Cardiac muscle cell (in vitro differentiated cells and primary cell): ENCODE measurements at regions not wholly inside any gene's neighbourhood (a gene's known extent, or its start where the extent isn't known, plus 50 kb on each side); places are given as distances from the start of the nearest gene placed in this dataset.

ENCODE experiments used
- DNase-seq, 2 donors: peaks; one replicate each; pipeline versions ENCODE4 v3.0.0 to v3.0.0-alpha.2; 2010 to 2017; ENCODE audit warnings: low read depth in 1 of 2, low spot score in 1 of 2
- H3K27ac ChIP-seq: fragments of 200-600 bp; sonication (generic); 2 replicates; pipeline ENCODE4 v1.5.1; 2016
- H3K27me3 ChIP-seq: fragments of 200-600 bp; sonication (generic); 2 replicates; pipeline ENCODE4 v1.6.0; 2016; ENCODE audit warnings: control low read depth
- H3K36me3 ChIP-seq: fragments of 200-600 bp; sonication (generic); 2 replicates; pipeline ENCODE4 v1.5.1; 2016; ENCODE audit warnings: control low read depth
- H3K4me1 ChIP-seq: fragments of 200-600 bp; sonication (generic); 2 replicates; pipeline ENCODE4 v1.8.1; 2017; ENCODE audit warnings: low read depth, mild to moderate bottlenecking, mixed run types
- H3K4me3 ChIP-seq: fragments of 200-600 bp; sonication (generic); 2 replicates; pipeline ENCODE4 v1.5.1; 2016; ENCODE audit warnings: mild to moderate bottlenecking
- H3K9me3 ChIP-seq: fragments of 200-600 bp; sonication (generic); 2 replicates; pipeline ENCODE4 v1.5.1; 2017; ENCODE audit warnings: low read depth, mild to moderate bottlenecking, control low read depth
- TF ChIP-seq, protein P1 (sequence below): IDR thresholded peaks from 2 replicates; pipeline ENCODE4 v1.5.1; 2012; ENCODE audit warnings: low read depth, mild to moderate bottlenecking, low read length

DNA sequence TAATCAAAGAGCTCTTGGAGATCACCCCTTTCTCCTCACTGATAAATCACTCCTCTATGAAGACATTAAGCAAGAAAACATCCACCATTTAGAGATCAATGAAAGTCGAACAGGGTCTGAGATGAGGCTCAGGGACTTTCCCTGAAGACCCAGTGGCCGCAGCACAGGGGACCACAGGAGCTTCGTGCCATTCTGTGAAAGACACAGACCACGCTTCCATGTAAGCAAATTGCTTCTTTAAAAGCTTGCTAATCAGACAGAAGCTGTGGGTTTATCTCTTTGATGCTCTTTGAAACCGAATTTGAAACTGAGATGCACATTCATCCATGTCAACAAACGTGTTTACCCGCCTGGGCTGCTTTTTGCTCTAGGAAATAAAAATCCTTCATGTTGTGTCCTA, 231.9 kb upstream of the PPP2R2D start:
- Histone ChIP-seq H3K27ac (no peak overlapping the region), H3K36me3 (no peaks in the 10 kb centered on the region), H3K4me1 (no peaks in the 10 kb centered on the region), H3K4me3 (no peak overlapping the region), H3K27me3 (no peaks in the 10 kb centered on the region), H3K9me3 (no peaks in the 10 kb centered on the region)
- no peak for DNase-seq
- TF ChIP-seq, protein P1, sequence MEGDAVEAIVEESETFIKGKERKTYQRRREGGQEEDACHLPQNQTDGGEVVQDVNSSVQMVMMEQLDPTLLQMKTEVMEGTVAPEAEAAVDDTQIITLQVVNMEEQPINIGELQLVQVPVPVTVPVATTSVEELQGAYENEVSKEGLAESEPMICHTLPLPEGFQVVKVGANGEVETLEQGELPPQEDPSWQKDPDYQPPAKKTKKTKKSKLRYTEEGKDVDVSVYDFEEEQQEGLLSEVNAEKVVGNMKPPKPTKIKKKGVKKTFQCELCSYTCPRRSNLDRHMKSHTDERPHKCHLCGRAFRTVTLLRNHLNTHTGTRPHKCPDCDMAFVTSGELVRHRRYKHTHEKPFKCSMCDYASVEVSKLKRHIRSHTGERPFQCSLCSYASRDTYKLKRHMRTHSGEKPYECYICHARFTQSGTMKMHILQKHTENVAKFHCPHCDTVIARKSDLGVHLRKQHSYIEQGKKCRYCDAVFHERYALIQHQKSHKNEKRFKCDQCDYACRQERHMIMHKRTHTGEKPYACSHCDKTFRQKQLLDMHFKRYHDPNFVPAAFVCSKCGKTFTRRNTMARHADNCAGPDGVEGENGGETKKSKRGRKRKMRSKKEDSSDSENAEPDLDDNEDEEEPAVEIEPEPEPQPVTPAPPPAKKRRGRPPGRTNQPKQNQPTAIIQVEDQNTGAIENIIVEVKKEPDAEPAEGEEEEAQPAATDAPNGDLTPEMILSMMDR = no peak

DNA sequence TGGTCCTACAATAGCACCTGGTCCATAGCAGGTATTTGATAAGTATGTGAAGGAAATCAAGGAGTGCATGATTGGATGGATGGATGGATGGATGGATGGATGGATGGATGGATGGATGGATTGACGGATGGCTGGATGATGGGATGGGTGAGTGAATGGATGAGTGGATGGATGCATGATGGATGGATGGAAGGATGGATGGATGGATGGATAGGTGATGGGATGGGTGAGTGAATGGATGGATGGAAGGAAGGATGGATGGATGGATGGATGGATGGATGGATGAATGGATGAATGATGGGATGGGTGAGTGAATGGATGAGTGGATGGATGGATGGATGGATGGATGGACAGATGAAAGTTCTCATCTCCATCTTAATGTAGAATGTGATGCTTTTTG, 231.0 kb upstream of the PPP2R2D start:
- no peak for DNase-seq
- no peaks in the 10 kb centered on the region for H3K36me3 ChIP-seq
- no peaks in the 10 kb centered on the region for H3K4me1 ChIP-seq
- H3K27ac ChIP-seq = no peak overlapping the region
- no peaks in the 10 kb centered on the region for H3K27me3 ChIP-seq
- H3K4me3 ChIP-seq = no peak overlapping the region
- H3K9me3 ChIP-seq = no peaks in the 10 kb centered on the region
- TF ChIP-seq, protein P1 = no peak

DNA sequence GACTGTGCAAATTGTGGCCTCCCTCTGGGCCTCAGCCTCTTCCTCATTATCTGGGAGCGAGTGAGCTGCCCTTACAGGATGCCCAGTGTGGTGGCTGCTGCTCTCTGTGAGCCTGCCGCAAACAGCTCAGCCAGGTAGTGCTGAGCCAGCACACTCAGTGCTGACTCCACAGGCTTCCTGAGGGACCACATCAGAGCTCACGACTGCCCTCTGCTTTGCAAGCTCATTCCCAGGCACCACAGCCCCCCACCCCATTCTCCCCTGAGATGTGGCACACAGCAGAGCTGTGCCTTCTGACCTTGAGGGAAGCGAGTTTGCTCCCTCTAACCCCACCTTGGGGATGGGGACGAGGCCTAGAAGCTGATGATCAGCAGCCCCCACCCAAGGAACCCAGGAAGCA, 230.5 kb upstream of the PPP2R2D start:
- Histone ChIP-seq H3K27ac (no peak overlapping the region), H3K4me1 (no peaks in the 10 kb centered on the region), H3K27me3 (no peaks in the 10 kb centered on the region), H3K4me3 (no peak overlapping the region), H3K36me3 (no peaks in the 10 kb centered on the region), H3K9me3 (no peaks in the 10 kb centered on the region)
- DNase-seq = no peak
- TF ChIP-seq, protein P1 = no peak

DNA sequence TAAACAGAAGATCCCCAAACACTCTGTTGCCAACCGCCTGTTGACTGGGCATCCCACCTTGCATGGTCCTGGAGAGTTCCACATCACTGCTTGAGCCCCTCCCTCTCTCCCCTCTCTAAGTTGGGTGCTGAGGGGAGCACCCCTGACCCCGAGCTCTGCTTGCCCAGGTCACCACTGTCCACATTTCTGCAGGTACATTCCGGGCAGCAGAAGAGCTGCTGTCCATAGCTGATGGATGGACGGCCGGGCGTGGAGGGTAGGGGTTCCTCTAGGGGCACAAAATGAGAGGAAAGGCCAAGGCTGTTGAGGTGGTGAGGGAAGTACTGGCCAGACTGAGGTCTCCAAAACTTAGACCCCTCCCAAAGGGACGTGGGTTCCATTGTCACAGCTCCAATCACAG, 227.4 kb upstream of the PPP2R2D start:
- peaks cover 2% of the 10 kb centered on the region for H3K27me3 ChIP-seq
- H3K36me3 ChIP-seq = no peaks in the 10 kb centered on the region
- H3K27ac ChIP-seq = no peak overlapping the region
- no peaks in the 10 kb centered on the region for H3K4me1 ChIP-seq
- TF ChIP-seq, protein P1 = no peak
- no peak for DNase-seq
- H3K4me3 ChIP-seq = no peak overlapping the region
- H3K9me3 ChIP-seq = no peaks in the 10 kb centered on the region

DNA sequence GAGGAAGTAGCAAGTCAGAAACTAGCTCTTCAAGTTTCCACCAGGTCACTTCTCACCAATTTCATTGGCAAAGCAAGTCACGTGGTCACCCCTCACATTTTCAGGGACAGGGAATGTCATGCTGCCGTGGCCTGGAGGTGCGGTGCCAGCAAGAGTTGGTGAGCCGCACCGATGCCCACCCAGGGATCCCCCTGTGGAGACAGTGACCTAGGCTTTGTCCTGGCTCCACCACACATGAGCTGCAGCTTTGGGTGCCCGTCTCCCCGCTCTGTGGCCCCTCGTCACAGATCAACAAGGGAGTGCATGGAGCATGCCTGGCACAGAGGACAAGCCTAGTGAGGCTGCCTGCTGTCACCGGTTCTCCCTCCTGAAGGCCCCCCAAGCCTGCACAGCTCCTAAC, 226.7 kb upstream of the PPP2R2D start:
- TF ChIP-seq, protein P1 = no peak
- no peak for DNase-seq
- H3K9me3 ChIP-seq = no peaks in the 10 kb centered on the region
- no peak overlapping the region for H3K4me3 ChIP-seq
- H3K4me1 ChIP-seq = no peaks in the 10 kb centered on the region
- no peak overlapping the region for H3K27ac ChIP-seq
- H3K27me3 ChIP-seq = peaks cover 2% of the 10 kb centered on the region
- H3K36me3 ChIP-seq = no peaks in the 10 kb centered on the region

DNA sequence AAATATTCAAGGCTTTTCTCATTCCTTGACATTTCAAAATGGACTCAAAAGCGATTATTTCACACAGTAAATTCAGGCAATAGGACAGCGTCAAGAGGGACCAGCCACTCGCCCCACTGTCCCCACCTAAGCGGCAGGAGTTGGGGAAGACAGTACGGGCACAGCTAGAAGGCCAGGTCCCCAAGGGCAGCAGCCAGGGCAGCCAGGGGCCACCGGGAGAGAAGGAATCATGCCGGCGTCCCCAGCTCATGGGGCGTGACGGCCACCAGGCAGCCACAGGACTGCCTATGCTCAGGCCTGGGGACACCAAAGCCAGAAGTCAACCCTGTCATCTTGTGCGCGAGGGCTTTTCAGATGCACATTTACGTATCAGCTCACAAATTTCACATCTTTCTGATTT, 225.7 kb upstream of the PPP2R2D start:
- no peak overlapping the region for H3K4me3 ChIP-seq
- no peak overlapping the region for H3K27ac ChIP-seq
- TF ChIP-seq, protein P1 = no peak
- H3K9me3 ChIP-seq = no peaks in the 10 kb centered on the region
- DNase-seq = no peak
- peaks cover 2% of the 10 kb centered on the region for H3K27me3 ChIP-seq
- H3K4me1 ChIP-seq = no peaks in the 10 kb centered on the region
- no peaks in the 10 kb centered on the region for H3K36me3 ChIP-seq
